ENCODE measurements at regions not wholly inside any gene's neighbourhood (a gene's known extent, or its start where the extent isn't known, plus 50 kb on each side); places are given as distances from the start of the nearest gene placed in this dataset.

DNA sequence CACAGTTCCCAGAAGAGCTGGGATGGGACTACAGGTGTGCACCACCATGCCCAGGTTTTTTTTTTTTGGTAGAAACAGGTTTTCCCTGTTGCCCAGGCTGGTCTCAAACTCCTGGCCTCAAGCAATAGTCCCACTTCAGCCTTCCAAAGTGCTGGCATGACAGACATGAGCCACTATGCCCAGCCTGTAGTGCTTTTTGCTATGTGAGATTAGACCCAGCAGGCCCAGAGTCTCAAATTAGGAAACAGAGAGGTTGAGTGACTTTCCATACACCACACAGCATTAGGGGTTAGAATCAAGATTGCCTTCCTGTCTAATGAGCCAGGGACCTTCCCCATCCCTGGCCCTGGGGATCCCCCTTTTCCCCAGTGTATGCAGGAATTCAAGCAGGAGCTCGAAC is 90.8 kb upstream of the KCTD7 start:
- Mint-ChIP-seq H3K36me3 (ENCODE audit: insufficient read depth, unreplicated experiment) (peaks cover 17% of the 10 kb centered on the region), H3K4me3 (ENCODE audit: unreplicated experiment) (no peak overlapping the region), H3K27me3 (ENCODE audit: insufficient read depth, unreplicated experiment) (no peaks in the 10 kb centered on the region), H3K4me1 (ENCODE audit: insufficient read depth, unreplicated experiment) (no peaks in the 10 kb centered on the region), H3K27ac (ENCODE audit: low read depth, unreplicated experiment) (no peak overlapping the region), H3K9me3 (ENCODE audit: unreplicated experiment) (no peaks in the 10 kb centered on the region)
- no TSS peak for BruUV-seq (replicated peaks)
- POLR2A ChIA-PET: no interaction called here
- intact Hi-C loops (cut with micrococcal nuclease): no loop called here
- no peak for DNase-seq (ENCODE audit: unreplicated experiment)
- TF ChIP-seq, protein P1, sequence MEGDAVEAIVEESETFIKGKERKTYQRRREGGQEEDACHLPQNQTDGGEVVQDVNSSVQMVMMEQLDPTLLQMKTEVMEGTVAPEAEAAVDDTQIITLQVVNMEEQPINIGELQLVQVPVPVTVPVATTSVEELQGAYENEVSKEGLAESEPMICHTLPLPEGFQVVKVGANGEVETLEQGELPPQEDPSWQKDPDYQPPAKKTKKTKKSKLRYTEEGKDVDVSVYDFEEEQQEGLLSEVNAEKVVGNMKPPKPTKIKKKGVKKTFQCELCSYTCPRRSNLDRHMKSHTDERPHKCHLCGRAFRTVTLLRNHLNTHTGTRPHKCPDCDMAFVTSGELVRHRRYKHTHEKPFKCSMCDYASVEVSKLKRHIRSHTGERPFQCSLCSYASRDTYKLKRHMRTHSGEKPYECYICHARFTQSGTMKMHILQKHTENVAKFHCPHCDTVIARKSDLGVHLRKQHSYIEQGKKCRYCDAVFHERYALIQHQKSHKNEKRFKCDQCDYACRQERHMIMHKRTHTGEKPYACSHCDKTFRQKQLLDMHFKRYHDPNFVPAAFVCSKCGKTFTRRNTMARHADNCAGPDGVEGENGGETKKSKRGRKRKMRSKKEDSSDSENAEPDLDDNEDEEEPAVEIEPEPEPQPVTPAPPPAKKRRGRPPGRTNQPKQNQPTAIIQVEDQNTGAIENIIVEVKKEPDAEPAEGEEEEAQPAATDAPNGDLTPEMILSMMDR (IDR thresholded peaks at IDR 0.05; ENCODE audit: unreplicated experiment): no peak
- CTCF ChIA-PET: interaction anchor here (0.7 to 1.2 kb wide), 3 partner anchors 8 to 394 kb away, joined by 3 to 4 read pairs (median 3); no protein-coding TSS in a partner anchor

- no peak for DNase-seq (ENCODE audit: unreplicated experiment)
- Mint-ChIP-seq H3K27ac (ENCODE audit: low read depth, unreplicated experiment) (no peak overlapping the region), H3K36me3 (ENCODE audit: insufficient read depth, unreplicated experiment) (peaks cover 23% of the 10 kb centered on the region), H3K4me3 (ENCODE audit: unreplicated experiment) (no peak overlapping the region), H3K27me3 (ENCODE audit: insufficient read depth, unreplicated experiment) (no peaks in the 10 kb centered on the region), H3K4me1 (ENCODE audit: insufficient read depth, unreplicated experiment) (no peaks in the 10 kb centered on the region), H3K9me3 (ENCODE audit: unreplicated experiment) (no peaks in the 10 kb centered on the region)
- ChIA-PET POLR2A (no interaction called here), CTCF (interaction anchor here (1.2 kb wide), 1 partner anchor 19 kb away, joined by 3 read pairs; no protein-coding TSS in a partner anchor)
- BruUV-seq (replicated peaks): no TSS peak
- TF ChIP-seq, protein P1 (IDR thresholded peaks at IDR 0.05; ENCODE audit: unreplicated experiment): no peak
- intact Hi-C loops (cut with micrococcal nuclease): no loop called here
Measured at GRCh38 chr7:66539264-66539623, 89.4 kb upstream of the KCTD7 start.

GRCh38 chr7:66539902-66540375 is 88.7 kb upstream of the KCTD7 start:
- TF ChIP-seq, protein P1 (IDR thresholded peaks at IDR 0.05; ENCODE audit: unreplicated experiment): no peak
- BruUV-seq (replicated peaks): no TSS peak
- H3K27ac Mint-ChIP-seq (ENCODE audit: low read depth, unreplicated experiment): no peak overlapping the region
- no peak for DNase-seq (ENCODE audit: unreplicated experiment)
- POLR2A ChIA-PET: interaction anchor here (0.6 kb wide), 2 partner anchors 8 to 277 kb away, joined by 3 to 4 read pairs; no protein-coding TSS in a partner anchor
- H3K36me3 Mint-ChIP-seq (ENCODE audit: insufficient read depth, unreplicated experiment): peaks cover 22% of the 10 kb centered on the region
- H3K9me3 Mint-ChIP-seq (ENCODE audit: unreplicated experiment): no peaks in the 10 kb centered on the region
- CTCF ChIA-PET: interaction anchor here (1.1 to 1.4 kb wide), 2 partner anchors 14 to 17 kb away, joined by 3 read pairs; no protein-coding TSS in a partner anchor
- H3K27me3 Mint-ChIP-seq (ENCODE audit: insufficient read depth, unreplicated experiment): no peaks in the 10 kb centered on the region
- intact Hi-C loops (cut with micrococcal nuclease): no loop called here
- H3K4me1 Mint-ChIP-seq (ENCODE audit: insufficient read depth, unreplicated experiment): no peaks in the 10 kb centered on the region
- no peak overlapping the region for H3K4me3 Mint-ChIP-seq (ENCODE audit: unreplicated experiment)

- CTCF ChIA-PET: interaction anchor here (0.6 to 1.3 kb wide), 3 partner anchors 15 to 268 kb away, joined by 3 to 5 read pairs (median 3); no protein-coding TSS in a partner anchor
- no peaks in the 10 kb centered on the region for H3K9me3 Mint-ChIP-seq (ENCODE audit: unreplicated experiment)
Measured at GRCh38 chr7:66542049-66542448, 86.6 kb upstream of the KCTD7 start.

More at GRCh38 chr7:66542049-66542448, 86.6 kb upstream of the KCTD7 start:
- H3K27ac Mint-ChIP-seq (ENCODE audit: low read depth, unreplicated experiment): no peak overlapping the region
- H3K4me1 Mint-ChIP-seq (ENCODE audit: insufficient read depth, unreplicated experiment): no peaks in the 10 kb centered on the region
- H3K27me3 Mint-ChIP-seq (ENCODE audit: insufficient read depth, unreplicated experiment): no peaks in the 10 kb centered on the region
- no peak for DNase-seq (ENCODE audit: unreplicated experiment)
- H3K36me3 Mint-ChIP-seq (ENCODE audit: insufficient read depth, unreplicated experiment): peaks cover 42% of the 10 kb centered on the region
- intact Hi-C loops (cut with micrococcal nuclease): no loop called here
- BruUV-seq (replicated peaks): no TSS peak
- POLR2A ChIA-PET: no interaction called here
- TF ChIP-seq, protein P1 (IDR thresholded peaks at IDR 0.05; ENCODE audit: unreplicated experiment): no peak
- H3K4me3 Mint-ChIP-seq (ENCODE audit: unreplicated experiment): no peak overlapping the region
